GM19463 (cell line): ENCODE measurements at regions not wholly inside any gene's neighbourhood (a gene's known extent, or its start where the extent isn't known, plus 50 kb on each side); places are given as distances from the start of the nearest gene placed in this dataset.
"Not testable (repeated sequence)": the region's sequence is repeated elsewhere in the genome, so short reads cannot be mapped to it uniquely, and the experiment has no call there.

ENCODE experiments used
- ATAC-seq: cut with Tn5 transposase; IDR thresholded peaks from one replicate; pipeline ENCODE4 v1.9.1; 2021; ENCODE audit warnings: mild to moderate bottlenecking, moderate library complexity; ENCODE audit not compliant: unreplicated experiment

- ATAC-seq: peak; percentile 17
These were observed 149.2 kb upstream of the SYT10 start for GRCh38 chr12:33588725-33589405.

GRCh38 chr12:33589576-33590114 is 150.0 kb upstream of the SYT10 start:
- no peak for ATAC-seq

GRCh38 chr12:33593753-33594152 is 154.1 kb upstream of the SYT10 start:
- ATAC-seq: no peak

GRCh38 chr12:33596061-33596460 is 156.4 kb upstream of the SYT10 start:
- no peak for ATAC-seq

GRCh38 chr12:33596814-33597213 is 157.2 kb upstream of the SYT10 start:
- no peak for ATAC-seq

GRCh38 chr12:33602515-33602914 is 162.9 kb upstream of the SYT10 start:
- ATAC-seq: no peak

GRCh38 chr12:33605757-33606156 is 166.1 kb upstream of the SYT10 start:
- ATAC-seq: no peak

- no peak for ATAC-seq
These were observed 170.3 kb upstream of the SYT10 start for GRCh38 chr12:33609910-33610309.

GRCh38 chr12:33614630-33615029 is 175.0 kb upstream of the SYT10 start:
- ATAC-seq: no peak

GRCh38 chr12:33617218-33617617 is 177.6 kb upstream of the SYT10 start:
- ATAC-seq: no peak

GRCh38 chr12:33628087-33628486 is 188.5 kb upstream of the SYT10 start:
- no peak for ATAC-seq

- peak; percentile 76 for ATAC-seq
These were observed 194.9 kb upstream of the SYT10 start for GRCh38 chr12:33634544-33634943.

- ATAC-seq: not testable (repeated sequence)
These were observed 197.3 kb upstream of the SYT10 start for GRCh38 chr12:33636930-33637329.

- no peak for ATAC-seq
These were observed 200.4 kb upstream of the SYT10 start for GRCh38 chr12:33639975-33640374.

GRCh38 chr12:33649992-33650391 is 210.4 kb upstream of the SYT10 start:
- no peak for ATAC-seq

- ATAC-seq: no peak
These were observed 211.2 kb upstream of the SYT10 start for GRCh38 chr12:33650832-33651231.

GRCh38 chr12:33653362-33653761 is 213.7 kb upstream of the SYT10 start:
- no peak for ATAC-seq

- ATAC-seq: no peak
These were observed 214.7 kb upstream of the SYT10 start for GRCh38 chr12:33654313-33654712.

- no peak for ATAC-seq
These were observed 223.5 kb upstream of the SYT10 start for GRCh38 chr12:33663000-33663654.

- no peak for ATAC-seq
These were observed 229.7 kb upstream of the SYT10 start for GRCh38 chr12:33669349-33669748.

- no peak for ATAC-seq
These were observed 230.7 kb upstream of the SYT10 start for GRCh38 chr12:33670284-33670683.

- ATAC-seq: no peak
These were observed 232.1 kb upstream of the SYT10 start for GRCh38 chr12:33671676-33672075.
